GM12891 (cell line): ENCODE measurements at regions not wholly inside any gene's neighbourhood (a gene's known extent, or its start where the extent isn't known, plus 50 kb on each side); places are given as distances from the start of the nearest gene placed in this dataset.
A peak's percentile ranks its signal among the peaks of the same experiment; 100 is the strongest.

Source experiments
- DNase-seq: peaks from one replicate; pipeline ENCODE4 v3.0.0; 2011; ENCODE audit warnings: low spot score; ENCODE audit not compliant: insufficient read length
- FAIRE-seq: peaks from 2 replicates; lab custom pipeline; 2011; peaks lifted over from hg19 to GRCh38; lab: Jason Lieb, UNC
- PAX5 ChIP-seq: IDR thresholded peaks from 2 replicates; pipeline ENCODE4 v1.6.1; 2011; ENCODE audit warnings: low read length, moderate library complexity, mild to moderate bottlenecking; ENCODE audit not compliant: insufficient read depth, severe bottlenecking
- POLR2A ChIP-seq: IDR thresholded peaks from 2 replicates; pipeline ENCODE4 v1.6.1; 2011; ENCODE audit warnings: low read depth, low read length, control low read depth
- POLR2AphosphoS5 ChIP-seq: IDR thresholded peaks from 2 replicates; pipeline ENCODE4 v1.6.1; 2011; ENCODE audit warnings: low read depth, low read length, control low read depth
- POU2F2 ChIP-seq: IDR thresholded peaks from 2 replicates; pipeline ENCODE4 v1.6.1; 2011; ENCODE audit warnings: low read depth, mild to moderate bottlenecking, control low read depth, low read length, moderate library complexity
- SPI1 ChIP-seq: IDR thresholded peaks from 2 replicates; pipeline ENCODE4 v1.6.1; 2011; ENCODE audit warnings: low read depth, low read length, control low read depth
- TAF1 ChIP-seq: IDR thresholded peaks from 2 replicates; pipeline ENCODE4 v1.6.1; 2011; ENCODE audit warnings: low read depth, low read length, control low read depth

DNA sequence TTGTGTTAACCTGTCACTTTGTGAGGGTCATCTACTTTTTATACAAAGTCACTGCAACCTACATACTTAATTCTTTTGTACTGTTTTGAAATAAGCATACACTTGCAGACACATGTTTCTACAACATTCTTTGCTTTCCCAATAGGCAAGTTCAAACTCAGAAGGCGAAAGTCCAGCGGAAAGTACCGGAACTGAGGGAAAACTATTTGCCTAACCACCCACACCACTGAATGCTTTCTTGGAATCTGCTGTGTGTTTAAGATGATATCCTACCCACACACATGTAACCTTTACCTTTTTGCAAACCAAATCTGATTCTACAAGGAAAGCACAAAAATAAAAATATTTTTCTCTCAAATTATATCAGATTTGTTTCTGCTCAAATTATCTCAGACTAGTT lies 139.4 kb upstream of the AGR3 start:
- TF ChIP-seq TAF1 (no peak), PAX5 (no peak), SPI1 (no peak), POLR2A (no peak), POU2F2 (no peak), POLR2AphosphoS5 (no peak)
- DNase-seq (no peak), FAIRE-seq (no peak)

DNA sequence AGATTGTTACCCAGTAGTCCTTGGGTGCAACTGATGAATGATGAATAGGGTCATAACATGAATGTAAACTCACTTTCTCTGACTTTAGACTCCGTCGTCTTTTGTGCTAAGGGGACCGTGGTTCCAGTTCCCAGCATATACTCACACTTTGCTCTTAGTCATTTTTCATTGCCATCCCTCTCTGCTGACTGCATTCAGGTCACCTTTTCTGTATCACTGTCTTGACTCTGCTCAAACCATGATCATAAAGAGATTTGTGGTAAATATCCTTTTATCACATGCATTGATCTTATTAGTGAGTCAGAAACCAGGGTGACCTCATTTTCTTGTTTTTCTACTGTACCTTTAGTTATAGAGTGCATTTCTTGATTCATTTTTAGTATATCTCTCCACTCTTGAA lies 141.1 kb upstream of the AGR3 start:
- FAIRE-seq, result no peak
- TF ChIP-seq PAX5, result no peak
- no peak for TF ChIP-seq POLR2AphosphoS5
- no peak for TF ChIP-seq SPI1
- TF ChIP-seq POLR2A, result no peak
- TF ChIP-seq TAF1, result no peak
- TF ChIP-seq POU2F2, result no peak
- no peak for DNase-seq

DNA sequence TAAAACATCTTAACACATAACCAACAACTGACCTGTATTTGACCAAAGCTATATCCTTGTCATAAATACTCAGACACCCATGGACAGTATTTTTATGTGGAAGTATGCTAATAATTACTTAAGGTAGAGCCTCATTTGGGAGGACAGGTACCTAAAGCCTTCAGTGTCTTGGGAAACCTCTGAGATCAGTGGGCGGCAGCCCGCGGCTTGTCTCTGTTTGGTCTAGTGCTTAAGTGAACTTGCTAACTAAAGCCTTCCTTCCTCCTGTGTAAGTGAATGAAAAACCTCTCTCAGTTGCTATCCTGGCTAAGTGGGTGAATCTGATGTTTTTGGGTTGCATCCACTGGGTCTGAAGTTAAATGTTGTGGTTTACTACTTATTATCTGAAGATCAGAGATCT lies 144.5 kb upstream of the AGR3 start:
- DNase-seq (no peak), FAIRE-seq (no peak)
- TF ChIP-seq POLR2A, result no peak
- TF ChIP-seq POU2F2, result no peak
- no peak for TF ChIP-seq SPI1

DNA sequence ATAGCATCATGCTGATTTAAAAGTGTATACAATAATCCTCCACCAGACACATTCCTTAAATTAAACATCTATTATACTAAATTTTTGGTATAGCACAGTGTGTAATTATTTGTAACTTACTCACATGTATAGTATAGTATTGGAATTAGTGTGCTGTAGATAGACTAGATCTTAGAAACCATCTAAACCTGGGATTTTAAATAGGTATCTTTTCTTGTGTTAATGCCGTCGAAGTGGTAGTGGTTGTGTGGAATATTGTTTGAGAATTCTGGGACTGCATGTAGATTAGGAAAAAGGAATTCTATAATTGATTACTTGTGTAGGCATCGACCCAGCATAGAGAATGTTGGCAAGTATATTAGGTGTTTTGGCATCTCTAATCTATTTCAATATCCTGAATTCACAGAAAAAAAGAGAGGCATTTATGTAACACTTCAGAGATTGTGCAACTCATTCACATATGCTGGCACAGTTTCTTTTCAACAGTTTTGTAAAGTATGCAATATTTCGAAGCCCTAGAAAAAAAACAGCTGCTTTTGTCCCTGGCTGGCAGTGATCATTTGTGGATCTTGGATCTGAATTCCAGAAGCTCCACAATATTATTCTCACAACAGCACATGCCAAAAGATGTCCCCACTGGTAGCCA lies 145.5 kb upstream of the AGR3 start:
- DNase-seq, result no peak
- no peak for FAIRE-seq
- no peak for TF ChIP-seq SPI1
- no peak for TF ChIP-seq POLR2AphosphoS5
- no peak for TF ChIP-seq TAF1
- TF ChIP-seq POU2F2, result no peak
- TF ChIP-seq PAX5, result no peak
- no peak for TF ChIP-seq POLR2A

DNA sequence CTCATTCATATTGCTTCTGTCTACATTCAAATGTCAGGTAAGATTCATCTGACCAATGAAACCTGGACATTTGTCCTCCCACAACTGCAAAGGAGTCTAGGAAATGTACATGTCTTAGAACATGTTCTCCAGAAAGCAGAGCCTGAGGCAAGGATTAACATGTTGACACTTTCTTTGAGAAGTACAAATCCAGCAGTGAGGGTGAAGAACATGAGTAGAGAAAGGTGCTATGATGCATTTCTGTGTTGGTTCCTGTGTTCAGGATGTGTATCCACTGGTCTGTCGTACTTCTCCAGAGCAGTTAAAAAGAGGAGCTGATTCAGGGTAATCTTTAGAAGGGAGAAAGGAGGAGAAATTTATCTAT lies 146.0 kb upstream of the AGR3 start:
- DNase-seq, result no peak
- FAIRE-seq, result no peak
- no peak for TF ChIP-seq POLR2AphosphoS5
- no peak for TF ChIP-seq TAF1
- no peak for TF ChIP-seq PAX5
- no peak for TF ChIP-seq POU2F2
- no peak for TF ChIP-seq SPI1
- TF ChIP-seq POLR2A, result no peak

DNA sequence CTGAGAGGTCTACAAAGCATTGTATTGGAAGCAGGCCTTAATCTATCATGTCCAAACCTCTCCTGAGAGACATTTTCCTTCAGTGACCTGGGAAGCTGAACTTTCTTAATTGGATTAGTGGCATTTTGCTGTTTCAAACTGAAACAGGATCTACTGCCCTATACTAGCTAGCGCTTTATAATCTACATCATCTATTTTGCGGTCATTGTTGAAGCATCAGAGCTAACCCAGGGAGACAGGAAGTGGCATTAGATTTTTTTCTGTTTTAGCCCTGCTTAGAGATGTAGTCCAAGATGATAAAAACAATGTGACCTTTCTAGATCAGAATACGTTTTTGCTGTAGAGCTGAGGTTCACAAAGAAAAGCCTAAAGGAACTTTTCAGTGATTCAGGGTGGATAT lies 147.4 kb upstream of the AGR3 start:
- no peak for FAIRE-seq
- no peak for TF ChIP-seq TAF1
- no peak for TF ChIP-seq POLR2A
- no peak for TF ChIP-seq POU2F2
- TF ChIP-seq SPI1, result no peak
- TF ChIP-seq POLR2AphosphoS5, result no peak
- TF ChIP-seq PAX5, result no peak
- DNase-seq, result no peak

DNA sequence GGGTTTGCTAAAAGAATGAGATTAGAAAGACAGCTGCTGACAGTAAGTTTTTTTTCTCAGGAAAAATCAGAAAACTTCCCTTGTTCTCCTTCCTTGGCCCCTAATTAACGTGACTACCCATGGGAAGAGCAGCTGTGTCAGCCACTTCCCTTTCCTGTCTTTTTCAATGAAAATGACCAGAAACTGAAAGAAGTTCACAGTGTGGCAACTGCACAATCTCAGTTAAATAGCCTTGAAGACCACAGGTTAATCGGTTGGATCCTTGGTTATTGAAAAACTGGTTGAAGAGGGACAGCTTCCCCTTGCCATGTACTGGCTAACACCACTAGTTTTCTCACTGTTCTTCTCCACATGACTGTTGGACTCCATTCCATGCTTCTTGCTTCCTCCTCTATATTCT lies 148.8 kb upstream of the AGR3 start:
- DNase-seq (no peak), FAIRE-seq (no peak)
- TF ChIP-seq POLR2AphosphoS5, result no peak
- no peak for TF ChIP-seq PAX5
- TF ChIP-seq SPI1, result peak; percentile 28; the same call in 1 of the 2 replicates
- no peak for TF ChIP-seq POU2F2
- TF ChIP-seq TAF1, result no peak
- no peak for TF ChIP-seq POLR2A

DNA sequence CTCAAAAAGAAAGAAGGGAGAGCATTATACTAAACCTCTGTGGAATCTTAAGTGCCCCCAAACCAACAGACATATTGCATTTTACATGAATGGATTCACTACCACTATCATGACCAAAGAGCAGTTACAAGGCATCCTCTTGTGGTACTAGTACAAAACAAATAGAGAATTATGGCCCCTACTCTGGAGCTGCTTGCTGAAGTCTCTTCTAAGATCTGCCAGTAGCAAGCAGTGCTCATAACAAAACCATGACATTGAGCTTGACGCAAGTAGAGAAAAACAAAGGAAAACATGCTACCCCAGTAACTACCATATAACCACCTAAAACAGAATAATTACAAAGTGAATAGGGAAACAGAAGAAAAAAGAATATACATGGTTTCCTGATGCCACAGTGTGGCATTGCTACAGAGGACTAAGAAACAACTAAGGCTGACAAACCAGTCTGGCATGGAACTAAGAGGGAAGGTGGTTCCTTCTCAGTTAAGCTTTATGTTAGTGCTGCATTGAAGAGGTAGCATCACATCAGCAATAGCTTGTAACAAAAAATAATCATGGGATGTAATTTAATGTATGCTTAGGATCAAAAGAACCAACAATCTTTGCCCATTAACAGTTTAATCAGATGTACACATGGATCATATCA lies 150.2 kb upstream of the AGR3 start:
- TF ChIP-seq SPI1, result no peak
- no peak for TF ChIP-seq POLR2A
- TF ChIP-seq POU2F2, result no peak
- TF ChIP-seq TAF1, result no peak
- no peak for TF ChIP-seq PAX5
- no peak for TF ChIP-seq POLR2AphosphoS5
- no peak for DNase-seq
- peak; percentile 50 for FAIRE-seq

DNA sequence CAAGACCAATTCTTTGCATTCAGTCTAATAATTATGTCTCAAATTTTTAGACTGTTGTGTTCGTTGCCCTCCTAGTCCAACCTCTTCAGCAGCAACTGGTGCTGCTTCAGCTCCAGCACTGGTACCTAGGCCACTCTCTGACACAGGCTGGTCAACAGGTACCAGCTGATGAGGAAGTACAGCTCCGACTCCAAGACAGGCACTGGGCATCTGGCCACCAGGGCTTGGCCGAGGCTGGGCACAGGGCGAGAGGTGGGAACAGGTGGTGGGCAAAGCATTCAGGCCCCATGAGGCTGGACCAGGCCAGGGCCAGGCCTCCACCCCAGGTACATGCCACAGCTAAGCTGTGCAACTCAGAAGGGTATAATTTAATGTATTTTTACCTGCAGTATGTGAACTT lies 151.5 kb upstream of the AGR3 start:
- TF ChIP-seq TAF1, result no peak
- TF ChIP-seq POU2F2, result no peak
- TF ChIP-seq POLR2AphosphoS5, result no peak
- no peak for TF ChIP-seq POLR2A
- TF ChIP-seq SPI1, result no peak
- no peak for TF ChIP-seq PAX5
- DNase-seq, result no peak
- FAIRE-seq, result peak; percentile 52

DNA sequence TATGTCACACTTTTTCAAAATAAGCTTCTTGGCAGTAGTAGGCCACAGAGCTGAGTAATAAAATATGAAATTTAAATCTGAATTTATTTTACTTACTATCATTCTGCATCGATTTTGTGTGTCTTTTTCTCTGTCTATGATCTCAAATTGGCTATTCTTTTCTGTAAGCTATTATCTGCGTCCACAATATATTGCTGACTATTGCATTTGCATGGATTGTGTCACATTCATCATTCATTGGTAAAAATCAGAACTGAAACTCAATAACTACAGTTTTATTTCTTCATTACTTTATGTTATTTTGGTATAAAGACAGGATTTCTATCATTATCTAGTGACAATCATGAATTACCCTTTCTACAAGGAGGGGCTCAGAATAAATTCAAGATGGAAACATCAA lies 154.8 kb upstream of the AGR3 start:
- FAIRE-seq (no peak), DNase-seq (no peak)
- no peak for TF ChIP-seq PAX5
- no peak for TF ChIP-seq POLR2AphosphoS5
- no peak for TF ChIP-seq POU2F2
- no peak for TF ChIP-seq SPI1

DNA sequence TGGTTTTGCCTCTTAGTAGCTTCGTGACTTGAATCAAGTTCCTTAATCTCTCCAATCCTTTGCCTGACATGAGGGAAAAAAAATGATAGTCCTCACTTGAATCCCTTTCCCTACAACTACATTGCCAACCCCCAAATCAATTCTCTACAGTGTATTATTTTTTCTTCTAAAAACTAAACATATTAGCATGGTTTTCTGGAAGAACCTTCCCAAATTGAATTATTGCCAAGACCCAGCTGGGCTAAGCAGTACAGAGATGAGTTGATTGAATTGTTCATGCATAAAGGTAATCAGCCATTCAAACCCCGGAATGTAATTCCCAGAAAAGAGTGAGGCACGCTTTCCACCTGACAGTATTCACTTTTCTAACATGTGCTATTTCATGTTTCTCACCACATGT lies 155.6 kb upstream of the AGR3 start:
- no peak for FAIRE-seq
- TF ChIP-seq POLR2AphosphoS5, result no peak
- no peak for TF ChIP-seq POU2F2
- no peak for TF ChIP-seq POLR2A
- no peak for TF ChIP-seq SPI1
- TF ChIP-seq PAX5, result no peak
- TF ChIP-seq TAF1, result no peak
- DNase-seq, result no peak
